Brain microvascular endothelial cell (primary cell): ENCODE measurements at regions not wholly inside any gene's neighbourhood (a gene's known extent, or its start where the extent isn't known, plus 50 kb on each side); places are given as distances from the start of the nearest gene placed in this dataset.

Source experiments
- DNase-seq: peaks from one replicate; pipeline ENCODE4 v3.0.0-alpha.2; 2020
- H3K27ac ChIP-seq: fragments of 250-450 bp; sonication (Bioruptor Pico); 2 replicates; pipeline ENCODE4 v1.5.1; 2020; ENCODE audit warnings: mild to moderate bottlenecking, moderate library complexity
- H3K27me3 ChIP-seq: fragments of 250-450 bp; sonication (Bioruptor Pico); replicated peaks from 2 replicates; pipeline ENCODE4 v1.5.1; 2020; ENCODE audit warnings: mild to moderate bottlenecking
- H3K36me3 ChIP-seq: fragments of 250-450 bp; sonication (Bioruptor Pico); replicated peaks from 2 replicates; pipeline ENCODE4 v1.5.1; 2020; ENCODE audit warnings: mild to moderate bottlenecking
- H3K4me3 ChIP-seq: 2 replicates; pipeline ENCODE4 v1.5.1; 2011; ENCODE audit warnings: low read depth, mild to moderate bottlenecking, control low read depth, low read length, moderate library complexity
- CTCF ChIP-seq: IDR thresholded peaks from 2 replicates; pipeline ENCODE4 v1.5.1; 2011; ENCODE audit warnings: low read depth, mild to moderate bottlenecking, moderate library complexity, low read length, control low read depth, inconsistent platforms; ENCODE audit errors: missing control alignments
- in situ Hi-C: cut with HindIII; loops from 2 replicates; pipeline ENCODE4 v1.10.0; 2017; ENCODE audit warnings: low sequenced_read_pairs, low pct_ligation_motif_present

DNA sequence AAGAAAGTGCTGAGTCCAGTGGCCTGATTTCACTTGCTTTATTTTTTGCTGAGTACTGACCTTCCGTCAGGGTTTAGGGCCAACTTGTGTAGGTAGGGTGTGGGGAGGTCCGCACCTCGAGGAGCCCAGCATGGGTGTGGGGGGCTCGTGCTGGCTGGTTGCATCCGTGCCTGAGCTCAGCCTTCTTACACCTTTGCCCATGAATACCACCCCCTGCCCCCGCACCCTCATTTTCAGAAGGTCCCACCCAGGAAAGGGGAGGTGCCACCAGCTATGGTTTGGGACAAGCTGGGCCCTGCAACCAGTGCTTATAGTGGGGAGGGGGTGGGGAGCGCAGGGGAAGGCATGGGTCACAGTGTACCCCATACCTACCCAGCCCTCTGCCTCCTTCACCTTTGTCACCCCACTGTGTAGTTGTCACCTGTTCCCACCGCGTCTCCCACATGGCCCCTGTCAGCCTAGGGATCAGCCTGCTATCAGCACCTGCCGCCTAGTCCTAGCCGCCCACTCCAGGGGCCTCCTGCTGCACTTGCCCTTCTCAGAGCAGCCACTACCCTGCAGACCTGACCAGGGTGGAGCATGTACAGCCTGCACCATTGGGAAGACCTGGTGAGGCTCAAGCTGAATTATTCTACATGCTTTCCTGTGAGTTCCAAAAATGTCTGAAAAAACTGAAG is 146.2 kb upstream of the RET start:
- H3K36me3 ChIP-seq = no peaks in the 10 kb centered on the region
- no peak for TF ChIP-seq CTCF
- in situ Hi-C loops = no loop called here
- peaks cover 20% of the 10 kb centered on the region for H3K27me3 ChIP-seq
- no peak overlapping the region for H3K4me3 ChIP-seq
- H3K27ac ChIP-seq = no peak overlapping the region
- no peak for DNase-seq

DNA sequence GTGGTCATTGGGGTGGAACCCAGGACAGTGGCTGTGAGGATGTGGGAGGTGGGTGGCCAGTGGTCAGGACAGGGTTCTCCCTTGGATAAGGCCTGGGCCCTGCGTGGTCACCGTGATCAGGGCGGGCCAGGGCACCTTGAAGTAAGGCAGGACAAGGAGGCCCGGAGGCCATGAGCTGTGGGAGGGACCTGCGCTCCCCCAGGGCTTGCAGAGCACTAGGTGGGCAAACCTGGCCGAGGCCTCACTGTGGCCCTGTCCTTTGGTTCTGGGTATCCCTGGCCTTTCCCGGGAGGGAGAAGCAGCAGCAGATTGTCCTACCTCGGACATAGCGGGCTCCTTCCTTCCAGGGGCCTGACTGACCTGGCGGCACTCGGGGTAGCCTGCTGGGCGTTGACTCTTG is 144.8 kb upstream of the RET start:
- in situ Hi-C loops = no loop called here
- Histone ChIP-seq H3K27ac (no peak overlapping the region), H3K27me3 (peaks cover 20% of the 10 kb centered on the region), H3K36me3 (no peaks in the 10 kb centered on the region), H3K4me3 (no peak overlapping the region)
- no peak for DNase-seq
- TF ChIP-seq CTCF = no peak

- Histone ChIP-seq H3K4me3 (no peak overlapping the region), H3K27ac (no peak overlapping the region), H3K27me3 (peaks cover 20% of the 10 kb centered on the region), H3K36me3 (no peaks in the 10 kb centered on the region)
- in situ Hi-C loops = no loop called here
- DNase-seq = no peak
- no peak for TF ChIP-seq CTCF
These were observed 144.0 kb upstream of the RET start for GRCh38 chr10:42932735-42933447.

- DNase-seq = no peak
- TF ChIP-seq CTCF = no peak
- H3K36me3 ChIP-seq = no peaks in the 10 kb centered on the region
- no peak overlapping the region for H3K4me3 ChIP-seq
- peaks cover 20% of the 10 kb centered on the region for H3K27me3 ChIP-seq
- H3K27ac ChIP-seq = no peak overlapping the region
- in situ Hi-C loops = no loop called here
These were observed 143.2 kb upstream of the RET start for GRCh38 chr10:42933448-42934340.

DNA sequence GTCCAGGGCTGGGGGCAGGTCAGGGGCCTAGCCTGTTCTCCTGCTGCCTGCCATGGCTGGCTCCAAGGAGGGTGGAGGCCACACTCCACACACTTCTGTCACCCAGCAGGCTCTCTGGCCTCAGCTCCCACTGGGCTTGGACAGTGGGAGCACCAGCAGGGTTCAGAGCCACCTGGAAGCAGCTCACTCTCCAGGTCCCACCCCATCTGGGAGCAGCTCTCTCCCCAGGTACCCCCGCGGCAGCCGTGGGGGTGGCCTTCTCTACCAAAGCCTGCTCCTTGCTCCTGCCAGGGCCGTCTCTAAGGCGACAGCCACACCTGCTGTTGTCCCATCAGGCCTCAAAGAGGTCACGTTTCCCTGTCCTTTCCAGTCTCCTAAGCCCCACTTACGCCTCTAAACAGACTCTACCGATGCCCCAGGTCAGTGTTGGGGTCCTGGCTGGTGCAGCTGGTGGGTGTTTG is 142.5 kb upstream of the RET start:
- Histone ChIP-seq H3K27me3 (peaks cover 20% of the 10 kb centered on the region), H3K4me3 (no peak overlapping the region), H3K36me3 (no peaks in the 10 kb centered on the region), H3K27ac (no peak overlapping the region)
- no peak for TF ChIP-seq CTCF
- in situ Hi-C loops = no loop called here
- no peak for DNase-seq
